Neural progenitor cell (in vitro differentiated cells): ENCODE measurements at regions not wholly inside any gene's neighbourhood (a gene's known extent, or its start where the extent isn't known, plus 50 kb on each side); places are given as distances from the start of the nearest gene placed in this dataset.

ENCODE experiments used
- DNase-seq: peaks from one replicate; pipeline ENCODE4 v3.0.0-alpha.2; 2016; ENCODE audit warnings: low spot score
- H2AFZ ChIP-seq: fragments of 200-600 bp; sonication (generic); replicated peaks from 2 replicates; pipeline ENCODE4 v1.6.1; 2016; ENCODE audit warnings: antibody characterized with exemption
- H3F3A ChIP-seq: fragments of 200-600 bp; sonication (generic); 2 replicates; pipeline ENCODE4 v1.6.1; 2016; ENCODE audit warnings: antibody characterized with exemption, low read depth
- H3K27ac ChIP-seq: fragments of 200-600 bp; sonication (generic); 2 replicates; pipeline ENCODE4 v1.5.1; 2016; ENCODE audit warnings: mild to moderate bottlenecking
- H3K27me3 ChIP-seq: fragments of 200-600 bp; sonication (generic); 2 replicates; pipeline ENCODE4 v1.6.1; 2016; ENCODE audit warnings: mild to moderate bottlenecking, moderate library complexity
- H3K36me3 ChIP-seq: fragments of 200-600 bp; sonication (generic); 2 replicates; pipeline ENCODE4 v1.5.1; 2016
- H3K4me1 ChIP-seq: fragments of 200-600 bp; sonication (generic); 2 replicates; pipeline ENCODE4 v1.6.1; 2016; ENCODE audit warnings: mixed run types
- H3K4me2 ChIP-seq: fragments of 200-600 bp; sonication (generic); 2 replicates; pipeline ENCODE4 v1.6.1; 2016
- H3K4me3 ChIP-seq: fragments of 200-600 bp; sonication (generic); 2 replicates; pipeline ENCODE4 v1.5.1; 2016
- H3K79me2 ChIP-seq: fragments of 200-600 bp; sonication (generic); 2 replicates; pipeline ENCODE4 v1.6.1; 2016; ENCODE audit warnings: low read depth
- H3K9ac ChIP-seq: fragments of 200-600 bp; sonication (generic); 2 replicates; pipeline ENCODE4 v1.6.1; 2016
- H3K9me3 ChIP-seq: fragments of 200-600 bp; sonication (generic); 2 replicates; pipeline ENCODE4 v1.5.1; 2016; ENCODE audit warnings: low read depth
- H4K20me1 ChIP-seq: fragments of 200-600 bp; sonication (generic); 2 replicates; pipeline ENCODE4 v1.6.1; 2016; ENCODE audit warnings: low read depth
- H3K27ac Mint-ChIP-seq: 3 replicates; pipeline ENCODE4 v1.8.0; 2021; ENCODE audit warnings: mixed read lengths
- H3K27me3 Mint-ChIP-seq: 2 replicates; pipeline ENCODE4 v1.8.0; 2022; ENCODE audit warnings: low read depth, mild to moderate bottlenecking, inconsistent platforms, moderate library complexity, mixed read lengths; ENCODE audit not compliant: insufficient read depth
- H3K36me3 Mint-ChIP-seq: 3 replicates; pipeline ENCODE4 v1.8.0; 2021; ENCODE audit warnings: mixed read lengths
- H3K4me1 Mint-ChIP-seq: 3 replicates; pipeline ENCODE4 v1.8.0; 2021; ENCODE audit warnings: mixed read lengths
- H3K4me3 Mint-ChIP-seq: 3 replicates; pipeline ENCODE4 v1.8.0; 2021; ENCODE audit warnings: mild to moderate bottlenecking, moderate library complexity, mixed read lengths
- H3K9me3 Mint-ChIP-seq: 3 replicates; pipeline ENCODE4 v1.8.0; 2020; ENCODE audit warnings: mixed read lengths
- CTCF ChIP-seq: fragments of 200-600 bp; sonication (generic); IDR thresholded peaks from 2 replicates; pipeline ENCODE4 v1.5.1; 2017; ENCODE audit warnings: antibody characterized with exemption, mild to moderate bottlenecking
- EZH2 ChIP-seq: fragments of 200-600 bp; sonication (generic); IDR thresholded peaks from 2 replicates; pipeline ENCODE4 v1.6.1; 2017; ENCODE audit warnings: antibody characterized with exemption, mild to moderate bottlenecking, moderate library complexity
- EZH2phosphoT487 ChIP-seq: fragments of 200-600 bp; sonication (generic); IDR thresholded peaks from 2 replicates; pipeline ENCODE4 v1.6.1; 2017; ENCODE audit warnings: antibody characterized with exemption

GRCh38 chr13:47310401-47310800 is 413.5 kb upstream of the HTR2A start:
- Histone ChIP-seq H2AFZ (no peak overlapping the region), H3K9me3 (no peaks in the 10 kb centered on the region), H3K36me3 (no peaks in the 10 kb centered on the region), H3K27me3 (no peaks in the 10 kb centered on the region), H3K4me3 (no peak overlapping the region), H3K4me2 (no peak overlapping the region), H3F3A (no peaks in the 10 kb centered on the region), H3K4me1 (no peaks in the 10 kb centered on the region), H3K9ac (no peak overlapping the region), H4K20me1 (no peaks in the 10 kb centered on the region), H3K79me2 (no peaks in the 10 kb centered on the region), H3K27ac (no peak overlapping the region)
- Mint-ChIP-seq H3K4me1 (peaks cover 4% of the 10 kb centered on the region), H3K36me3 (no peaks in the 10 kb centered on the region), H3K9me3 (peaks cover 11% of the 10 kb centered on the region), H3K4me3 (no peak overlapping the region), H3K27ac (no peak overlapping the region), H3K27me3 (no peaks in the 10 kb centered on the region)
- DNase-seq = no peak
- TF ChIP-seq EZH2phosphoT487 = no peak
- TF ChIP-seq EZH2 = no peak
- no peak for TF ChIP-seq CTCF

- no peak overlapping the region for H3K9ac ChIP-seq
- Mint-ChIP-seq H3K27ac (no peak overlapping the region), H3K36me3 (no peaks in the 10 kb centered on the region), H3K4me1 (peaks cover 4% of the 10 kb centered on the region), H3K27me3 (no peaks in the 10 kb centered on the region), H3K4me3 (no peak overlapping the region), H3K9me3 (peaks cover 9% of the 10 kb centered on the region)
- H3K79me2 ChIP-seq = no peaks in the 10 kb centered on the region
- H3K27ac ChIP-seq = no peak overlapping the region
- H3K4me2 ChIP-seq = no peak overlapping the region
- no peak overlapping the region for H2AFZ ChIP-seq
- H3K27me3 ChIP-seq = no peaks in the 10 kb centered on the region
- TF ChIP-seq EZH2phosphoT487 (no peak), EZH2 (no peak), CTCF (no peak)
- no peak for DNase-seq
- H4K20me1 ChIP-seq = no peaks in the 10 kb centered on the region
- no peak overlapping the region for H3K4me3 ChIP-seq
- H3F3A ChIP-seq = no peaks in the 10 kb centered on the region
- no peaks in the 10 kb centered on the region for H3K9me3 ChIP-seq
- H3K4me1 ChIP-seq = no peaks in the 10 kb centered on the region
- no peaks in the 10 kb centered on the region for H3K36me3 ChIP-seq
These were observed 410.1 kb upstream of the HTR2A start for GRCh38 chr13:47306991-47307390.

GRCh38 chr13:47303626-47304025 is 406.8 kb upstream of the HTR2A start:
- TF ChIP-seq EZH2phosphoT487 (no peak), EZH2 (no peak), CTCF (no peak)
- Histone ChIP-seq H3K27ac (no peak overlapping the region), H3K36me3 (no peaks in the 10 kb centered on the region), H3F3A (no peaks in the 10 kb centered on the region), H3K4me3 (no peak overlapping the region), H2AFZ (no peak overlapping the region), H3K4me2 (no peak overlapping the region), H3K9ac (no peak overlapping the region), H3K9me3 (no peaks in the 10 kb centered on the region), H3K27me3 (no peaks in the 10 kb centered on the region), H3K79me2 (no peaks in the 10 kb centered on the region), H3K4me1 (no peaks in the 10 kb centered on the region), H4K20me1 (no peaks in the 10 kb centered on the region)
- H3K9me3 Mint-ChIP-seq = no peaks in the 10 kb centered on the region
- no peak for DNase-seq
- peaks cover 2% of the 10 kb centered on the region for H3K4me1 Mint-ChIP-seq
- no peaks in the 10 kb centered on the region for H3K27me3 Mint-ChIP-seq
- no peak overlapping the region for H3K27ac Mint-ChIP-seq
- H3K4me3 Mint-ChIP-seq = no peak overlapping the region
- H3K36me3 Mint-ChIP-seq = no peaks in the 10 kb centered on the region

GRCh38 chr13:47299304-47299703 is 402.5 kb upstream of the HTR2A start:
- H3K4me2 ChIP-seq = no peak overlapping the region
- H3K4me3 ChIP-seq = no peak overlapping the region
- H3K36me3 ChIP-seq = no peaks in the 10 kb centered on the region
- Mint-ChIP-seq H3K9me3 (no peaks in the 10 kb centered on the region), H3K4me3 (no peak overlapping the region), H3K27me3 (no peaks in the 10 kb centered on the region), H3K4me1 (peaks cover 2% of the 10 kb centered on the region), H3K27ac (no peak overlapping the region), H3K36me3 (no peaks in the 10 kb centered on the region)
- no peaks in the 10 kb centered on the region for H3K9me3 ChIP-seq
- H2AFZ ChIP-seq = no peak overlapping the region
- no peak overlapping the region for H3K9ac ChIP-seq
- no peak for DNase-seq
- H3K4me1 ChIP-seq = no peaks in the 10 kb centered on the region
- no peaks in the 10 kb centered on the region for H3K27me3 ChIP-seq
- H3K79me2 ChIP-seq = no peaks in the 10 kb centered on the region
- H4K20me1 ChIP-seq = no peaks in the 10 kb centered on the region
- no peak for TF ChIP-seq CTCF
- no peak for TF ChIP-seq EZH2phosphoT487
- no peak for TF ChIP-seq EZH2
- no peak overlapping the region for H3K27ac ChIP-seq
- no peaks in the 10 kb centered on the region for H3F3A ChIP-seq
